GM21447 (cell line): ENCODE measurements at regions not wholly inside any gene's neighbourhood (a gene's known extent, or its start where the extent isn't known, plus 50 kb on each side); places are given as distances from the start of the nearest gene placed in this dataset.
"Not testable (repeated sequence)": the region's sequence is repeated elsewhere in the genome, so short reads cannot be mapped to it uniquely, and the experiment has no call there.

Source experiments
- ATAC-seq: cut with Tn5 transposase; IDR thresholded peaks from one replicate; pipeline ENCODE4 v1.9.1; 2021; ENCODE audit not compliant: unreplicated experiment

DNA sequence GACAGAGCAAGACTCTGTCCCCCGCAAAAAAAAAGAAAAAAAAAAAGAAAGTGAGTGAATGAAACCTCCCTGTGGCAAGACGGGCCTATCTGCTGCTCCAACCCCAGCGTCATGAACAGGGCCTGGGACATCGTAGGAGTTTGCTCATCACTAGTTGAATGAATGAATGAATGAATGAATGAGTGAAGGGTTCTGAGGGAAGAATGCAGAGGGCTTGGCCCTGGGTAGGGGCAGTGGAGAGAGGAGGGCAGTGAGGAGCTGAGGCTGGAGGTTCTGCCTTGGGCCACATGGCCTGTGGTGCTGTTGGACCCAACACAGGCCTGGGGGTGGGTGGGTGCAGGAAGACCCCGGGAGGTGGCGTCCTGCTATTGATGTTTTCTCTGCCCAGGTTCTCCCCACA lies 125.5 kb upstream of the CIBAR2 start:
- ATAC-seq = no peak

DNA sequence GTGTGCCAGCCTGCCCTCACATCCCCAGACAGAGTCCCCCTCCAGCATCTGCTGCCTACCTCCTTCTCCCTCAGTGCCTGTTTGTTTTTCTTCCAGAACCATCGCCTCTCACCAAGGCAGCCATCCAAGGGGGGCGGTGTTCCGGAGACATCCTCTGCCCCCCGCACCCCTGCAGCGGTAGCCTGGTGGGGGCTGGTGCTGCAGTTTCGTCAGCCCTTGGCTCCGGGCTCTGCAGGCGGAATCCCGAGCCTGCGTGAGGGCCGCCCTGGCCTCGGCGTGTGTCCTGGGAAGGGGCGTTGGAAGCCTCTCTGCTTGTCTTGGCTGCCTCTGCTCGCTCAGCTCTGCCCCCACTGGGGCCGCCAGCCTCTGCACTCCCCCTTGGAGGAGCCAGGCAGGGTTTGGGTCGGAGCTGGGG lies 126.0 kb upstream of the CIBAR2 start:
- no peak for ATAC-seq

DNA sequence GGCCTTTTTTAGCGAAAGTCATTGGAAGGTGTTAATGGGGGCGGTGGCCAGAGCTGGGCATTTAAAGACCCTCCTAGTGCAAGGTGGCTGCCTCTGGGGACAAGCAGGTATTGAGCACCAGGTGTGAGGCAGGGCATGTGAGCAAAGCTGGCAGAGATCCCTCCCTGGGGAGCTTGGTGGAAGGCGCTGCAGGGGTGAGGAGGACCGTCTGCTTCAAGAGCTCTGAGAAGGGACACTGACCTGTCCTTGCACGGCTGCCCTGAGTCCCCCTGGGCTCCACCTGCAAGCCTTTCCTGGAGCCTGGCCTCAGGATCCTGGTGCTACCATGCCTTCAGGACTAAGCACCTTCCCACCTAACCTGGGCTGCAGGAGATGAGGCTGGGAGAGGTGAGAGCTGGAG lies 127.0 kb upstream of the CIBAR2 start:
- no peak for ATAC-seq

DNA sequence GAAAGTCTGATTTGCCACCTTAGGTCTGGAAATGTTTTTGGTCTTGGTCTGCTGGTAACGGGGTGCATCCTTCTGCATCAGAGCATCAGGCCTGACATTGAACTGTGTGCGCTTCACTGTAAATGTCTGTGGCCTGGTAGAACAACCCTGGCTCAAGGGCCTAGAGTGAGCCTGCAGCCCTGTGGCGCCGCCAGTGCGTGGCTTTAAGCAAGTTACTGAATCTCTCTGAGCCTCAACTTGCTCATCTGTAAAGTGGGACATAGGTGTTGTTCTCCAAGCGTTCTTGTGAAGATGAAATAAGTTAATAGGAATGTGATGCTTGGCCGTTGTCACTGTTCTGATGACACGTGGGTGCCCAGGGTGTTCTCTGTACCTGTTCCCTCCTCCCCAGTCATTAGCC lies 127.6 kb upstream of the CIBAR2 start:
- no peak for ATAC-seq

DNA sequence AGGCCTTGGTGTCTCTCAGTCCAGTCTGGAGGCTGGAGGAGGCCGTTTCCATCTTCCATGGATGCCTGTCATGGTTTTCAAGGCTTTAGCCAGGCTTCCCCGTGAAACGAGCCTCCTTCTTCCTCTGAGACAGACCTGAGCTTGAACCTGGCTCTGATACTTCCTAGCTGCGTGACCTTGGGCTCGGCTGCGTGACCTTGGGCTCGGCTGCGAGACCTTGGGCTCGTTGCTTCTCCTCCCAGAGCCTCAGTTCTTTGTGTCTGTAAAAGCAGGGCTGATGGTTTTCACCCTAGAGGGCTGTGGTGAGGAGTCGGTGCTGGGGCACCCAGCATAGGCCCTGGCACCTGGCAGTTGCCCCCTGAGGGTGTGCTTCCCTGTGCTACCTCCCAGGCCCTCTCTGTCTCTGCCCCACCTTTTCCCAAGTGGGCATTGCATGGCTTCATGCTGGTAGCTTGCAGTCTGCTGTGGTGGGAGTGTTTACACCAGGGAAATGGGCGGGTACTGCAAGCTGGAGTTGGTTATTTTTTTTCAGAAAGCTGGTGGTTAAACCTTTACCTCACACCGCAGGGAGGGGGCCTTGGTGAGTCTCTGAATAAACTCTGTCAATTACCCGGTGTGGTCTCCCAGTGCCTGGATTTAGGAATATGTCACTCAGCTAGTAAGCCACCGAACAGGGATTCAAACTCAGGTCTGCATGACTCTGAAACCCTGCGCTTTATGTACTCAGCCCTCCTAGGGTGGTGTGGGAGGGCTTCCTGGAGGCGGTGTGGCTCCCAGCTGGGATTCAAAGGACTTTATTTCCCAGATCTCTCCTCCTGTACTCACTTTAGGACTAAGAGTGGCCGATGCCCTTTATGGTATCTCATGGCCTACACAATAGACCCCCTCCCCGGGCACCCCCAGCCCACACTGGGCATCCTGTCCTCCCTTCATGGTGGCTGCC lies 129.0 kb upstream of the CIBAR2 start:
- no peak for ATAC-seq

DNA sequence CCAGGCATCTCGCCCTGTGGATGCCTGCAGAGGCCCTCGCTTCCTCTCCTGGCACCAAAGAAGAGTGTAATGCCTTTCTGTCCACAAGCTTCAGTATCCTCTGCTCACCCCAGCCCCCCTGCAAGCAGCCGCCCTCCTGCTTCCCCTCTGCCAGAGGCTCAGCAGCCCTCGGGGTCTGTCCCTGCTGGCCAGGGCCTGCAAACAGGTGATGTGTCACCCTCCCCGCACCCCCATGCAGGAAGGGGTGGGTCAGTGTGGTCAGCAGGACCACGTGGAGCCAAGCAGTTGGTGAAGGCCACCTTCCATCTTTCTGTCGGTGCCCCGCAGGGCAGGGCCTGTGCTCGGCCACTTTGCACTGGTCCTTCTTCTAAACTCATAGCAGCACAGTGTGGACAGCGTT lies 129.9 kb upstream of the CIBAR2 start:
- no peak for ATAC-seq

DNA sequence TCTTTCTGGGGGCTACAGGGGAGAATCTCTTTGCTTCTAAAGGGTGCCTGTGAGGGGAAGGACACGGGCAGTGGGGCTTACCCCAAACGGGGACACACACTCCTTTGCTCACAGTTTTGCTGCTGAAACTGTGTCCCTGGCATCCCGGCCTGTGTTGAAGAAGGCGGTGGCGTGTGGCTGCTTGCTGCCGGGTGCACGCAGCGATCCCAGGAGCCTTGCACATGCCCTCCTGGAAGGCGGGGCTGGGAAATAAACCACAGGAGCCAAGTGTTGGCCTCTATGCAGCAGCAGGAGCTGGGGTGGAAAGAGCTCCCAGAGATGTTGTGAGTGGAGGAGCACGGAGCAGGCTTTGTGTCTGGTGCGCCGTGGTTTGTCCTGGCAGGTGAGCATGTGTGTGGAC lies 131.0 kb upstream of the CIBAR2 start:
- ATAC-seq = no peak

DNA sequence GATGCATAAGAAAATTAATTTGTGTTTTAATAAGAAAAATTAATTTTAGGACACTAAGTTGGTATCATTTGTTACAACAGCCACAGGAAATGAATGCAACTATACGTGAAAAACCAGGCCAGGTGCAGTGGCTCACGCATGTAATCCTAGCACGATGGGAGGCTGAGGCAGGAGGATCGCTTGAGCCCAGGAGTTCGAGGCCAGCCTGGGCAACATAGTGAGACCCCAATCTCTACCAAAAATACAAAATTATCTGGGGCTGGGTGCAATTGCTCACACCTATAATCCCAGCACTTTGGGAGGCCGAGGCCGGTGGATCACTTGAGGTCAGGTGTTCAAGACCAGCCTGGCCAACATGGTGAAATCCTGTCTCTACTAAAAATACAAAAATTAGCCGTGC lies 132.2 kb upstream of the CIBAR2 start:
- not testable (repeated sequence) for ATAC-seq

DNA sequence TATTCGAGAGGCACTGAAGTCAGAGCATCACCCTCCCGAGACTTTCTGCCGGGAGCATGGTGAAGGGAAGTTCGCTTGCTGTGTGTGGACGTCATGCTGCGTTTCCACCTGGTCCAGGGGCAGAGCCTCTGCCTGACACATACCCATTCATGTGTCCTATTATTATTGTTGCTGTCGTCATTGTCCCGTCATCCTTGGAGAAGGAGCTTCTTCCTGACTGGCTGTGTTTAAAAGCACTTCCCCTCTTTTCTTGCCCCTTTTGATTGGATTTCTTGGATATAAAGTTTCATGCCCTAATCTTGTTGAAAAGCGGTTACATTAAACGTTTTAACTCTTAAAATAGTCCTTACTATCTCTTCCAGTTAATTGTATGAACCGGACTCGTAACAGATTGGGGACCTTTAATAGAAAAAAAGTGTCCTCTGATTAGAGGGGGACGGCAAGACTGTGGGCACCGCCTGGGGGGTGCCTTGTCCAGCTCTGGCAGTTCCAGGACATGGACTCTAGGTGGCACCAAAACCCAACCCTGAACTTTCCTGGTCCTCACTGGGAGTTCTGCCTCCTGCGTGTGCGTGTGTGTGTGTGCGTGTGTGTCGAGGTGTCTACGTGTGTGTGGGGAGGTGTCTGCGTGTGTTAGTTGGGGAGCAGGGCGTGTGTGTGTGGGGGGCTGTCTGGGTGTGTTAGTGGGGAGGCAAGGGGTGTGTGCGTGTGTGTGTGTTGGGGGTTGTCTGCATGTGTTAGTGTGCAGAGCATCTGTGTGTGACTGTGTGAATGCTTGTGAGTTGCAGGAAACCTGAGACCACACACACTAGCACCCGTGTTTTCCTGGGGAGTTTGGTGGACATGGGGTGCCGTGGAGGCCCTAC lies 133.3 kb upstream of the CIBAR2 start:
- ATAC-seq = no peak

DNA sequence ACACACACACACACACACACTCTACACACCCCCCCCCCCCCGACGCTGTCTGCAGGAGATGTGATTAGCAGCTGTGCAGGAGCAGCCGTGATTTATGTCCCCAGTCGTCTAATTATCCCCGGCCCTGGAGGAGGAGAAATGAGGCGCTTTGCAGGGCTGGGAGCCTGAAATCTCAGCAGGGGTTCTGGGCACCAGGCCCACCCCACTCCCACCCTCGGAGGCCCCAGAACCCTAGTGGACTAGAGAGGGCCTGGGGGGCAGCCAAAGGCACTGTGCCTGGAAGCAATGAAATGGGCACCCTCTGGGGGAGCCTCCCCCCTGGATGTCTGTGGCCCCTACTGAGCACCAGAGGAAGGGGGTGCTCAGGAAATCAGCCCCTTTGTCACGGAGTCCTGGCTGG lies 134.2 kb upstream of the CIBAR2 start:
- no peak for ATAC-seq

DNA sequence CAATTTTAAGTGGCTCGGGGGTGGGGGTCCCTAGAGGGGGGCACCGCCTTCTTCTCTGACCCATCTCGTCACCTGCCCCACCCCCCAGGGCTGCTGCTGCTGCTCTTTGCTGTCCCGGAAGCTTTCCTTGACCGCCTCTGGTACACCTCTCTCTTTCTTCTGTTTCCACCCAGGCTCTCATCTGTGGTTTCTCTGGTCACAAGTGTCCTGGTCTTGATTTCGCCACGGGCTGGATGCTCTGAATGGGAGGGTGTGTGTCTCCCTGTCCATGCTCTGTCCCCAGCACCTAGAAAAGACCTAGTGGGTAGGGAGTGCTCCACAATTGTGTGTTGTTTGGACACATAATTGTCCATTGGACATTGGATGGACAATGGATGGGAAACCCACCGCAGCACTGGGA lies 134.7 kb upstream of the CIBAR2 start:
- ATAC-seq = no peak

DNA sequence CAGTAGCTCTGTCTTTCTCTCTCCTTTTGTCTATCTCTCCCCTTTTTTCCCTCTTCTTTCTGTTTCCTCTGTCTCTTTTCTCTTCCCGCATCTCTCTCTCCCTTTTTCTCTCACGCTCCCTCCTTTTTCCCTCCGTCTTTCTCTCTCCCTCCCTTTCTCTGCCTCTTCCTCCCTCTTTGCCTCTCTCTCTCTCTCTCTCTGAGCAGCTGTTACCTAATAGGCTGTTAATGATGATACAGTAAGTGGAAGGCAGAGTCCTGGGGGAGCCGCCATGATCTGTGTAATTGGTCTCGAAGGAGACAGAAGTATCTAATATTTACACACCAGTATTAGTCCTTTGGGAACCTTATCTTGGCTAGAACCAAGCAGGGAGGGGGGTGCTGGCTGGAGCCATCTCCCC lies 136.1 kb upstream of the CIBAR2 start:
- ATAC-seq = no peak

DNA sequence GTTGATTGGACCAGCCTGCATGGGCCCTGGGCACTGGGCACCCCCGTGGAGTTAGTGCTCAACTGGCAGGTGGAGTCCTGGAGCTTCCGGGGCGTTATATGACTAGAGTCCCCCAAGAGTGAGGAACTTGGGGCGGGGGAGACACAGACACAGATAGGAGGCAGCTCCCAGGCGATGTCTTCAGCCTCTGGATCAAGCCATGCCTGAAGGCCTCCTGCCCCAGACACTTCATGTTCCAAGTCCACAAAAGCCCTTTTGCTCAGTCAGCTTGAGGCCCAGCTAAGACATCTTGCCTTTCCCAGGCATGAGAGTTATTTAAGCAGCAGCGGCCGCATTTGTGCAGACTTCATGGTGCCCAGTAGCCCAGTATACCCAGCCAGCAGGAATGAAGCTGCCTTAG lies 136.6 kb upstream of the CIBAR2 start:
- ATAC-seq = no peak

DNA sequence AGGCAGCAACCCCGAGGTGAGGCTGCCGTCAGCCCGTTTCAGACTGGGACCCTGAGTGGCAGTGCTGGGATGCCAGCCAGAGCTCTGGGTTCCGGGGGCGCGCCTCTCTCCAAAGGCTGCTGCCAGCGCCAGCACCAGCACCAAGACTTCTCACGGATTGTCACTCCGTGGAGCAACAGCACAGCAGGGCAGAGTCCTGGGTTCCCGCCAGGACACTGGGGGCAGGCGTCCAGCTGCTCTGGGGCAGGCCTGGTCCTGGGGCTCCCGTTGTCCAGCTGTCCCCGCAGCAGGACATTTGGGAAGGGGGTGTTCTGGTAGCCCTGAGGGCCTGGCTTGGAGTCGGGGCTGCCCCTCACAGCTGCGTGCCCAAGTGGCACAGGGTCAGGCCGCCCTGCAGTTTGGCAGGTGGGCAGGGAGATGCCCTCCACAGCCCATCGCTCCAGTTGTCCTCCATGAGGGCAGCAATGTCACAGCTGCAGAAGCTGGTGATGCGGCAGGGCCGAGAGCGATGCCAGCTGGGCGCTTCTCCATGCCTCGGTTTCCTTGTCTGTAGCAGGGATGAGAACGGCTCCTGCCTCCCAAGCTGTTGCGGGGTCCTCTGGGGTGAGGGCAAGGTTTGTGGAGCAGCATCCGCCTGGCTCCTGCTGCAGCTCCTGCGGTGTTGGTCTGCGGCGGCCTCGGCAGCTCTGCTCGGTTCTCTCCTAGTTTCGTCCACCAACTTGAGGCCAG lies 137.3 kb upstream of the CIBAR2 start:
- ATAC-seq = no peak

DNA sequence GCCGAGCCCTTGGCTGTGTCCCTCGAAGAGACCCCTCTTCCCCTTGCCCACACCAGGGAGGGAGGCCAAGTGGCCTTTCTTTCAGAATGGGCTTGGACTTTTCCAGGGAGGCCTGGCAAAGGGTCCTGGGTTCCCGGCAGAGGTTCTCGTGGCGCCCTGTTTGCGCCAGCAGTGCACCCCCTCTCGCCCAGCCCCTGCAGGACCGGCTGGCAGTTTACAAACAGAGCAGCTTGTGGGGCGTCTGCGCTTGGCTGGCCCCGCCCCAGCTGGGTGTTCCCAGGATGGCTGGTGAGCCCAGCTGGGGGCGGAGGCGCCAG lies 137.8 kb upstream of the CIBAR2 start:
- no peak for ATAC-seq

DNA sequence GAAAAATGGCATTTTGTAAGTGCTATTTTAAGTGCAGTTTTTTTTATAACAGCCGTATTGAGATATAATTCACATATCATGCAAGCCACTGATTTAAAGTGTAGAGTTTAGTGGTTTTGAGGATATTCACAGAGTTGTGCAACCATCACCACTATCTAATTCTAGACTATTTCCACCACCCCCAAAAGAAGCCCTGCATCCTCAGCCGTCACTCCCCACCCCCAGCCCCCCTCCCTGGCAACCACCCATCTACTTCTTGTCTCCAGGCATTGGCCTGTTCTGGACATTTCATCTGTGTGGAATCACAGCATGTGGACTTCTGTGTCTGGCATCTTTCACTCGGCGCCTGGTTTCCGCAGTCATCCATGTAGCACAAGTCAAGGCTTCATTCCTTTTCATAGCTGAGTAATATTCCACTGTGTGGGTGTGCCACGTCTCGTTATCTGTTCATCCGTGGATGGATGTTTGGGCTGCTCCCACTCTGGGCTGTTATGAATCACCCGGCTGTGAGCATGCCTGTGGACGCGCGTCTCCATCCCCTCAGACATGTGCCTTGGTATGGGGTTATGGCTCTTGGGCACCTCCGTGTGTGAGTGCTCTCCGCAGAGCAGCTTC lies 138.4 kb upstream of the CIBAR2 start:
- ATAC-seq = no peak

DNA sequence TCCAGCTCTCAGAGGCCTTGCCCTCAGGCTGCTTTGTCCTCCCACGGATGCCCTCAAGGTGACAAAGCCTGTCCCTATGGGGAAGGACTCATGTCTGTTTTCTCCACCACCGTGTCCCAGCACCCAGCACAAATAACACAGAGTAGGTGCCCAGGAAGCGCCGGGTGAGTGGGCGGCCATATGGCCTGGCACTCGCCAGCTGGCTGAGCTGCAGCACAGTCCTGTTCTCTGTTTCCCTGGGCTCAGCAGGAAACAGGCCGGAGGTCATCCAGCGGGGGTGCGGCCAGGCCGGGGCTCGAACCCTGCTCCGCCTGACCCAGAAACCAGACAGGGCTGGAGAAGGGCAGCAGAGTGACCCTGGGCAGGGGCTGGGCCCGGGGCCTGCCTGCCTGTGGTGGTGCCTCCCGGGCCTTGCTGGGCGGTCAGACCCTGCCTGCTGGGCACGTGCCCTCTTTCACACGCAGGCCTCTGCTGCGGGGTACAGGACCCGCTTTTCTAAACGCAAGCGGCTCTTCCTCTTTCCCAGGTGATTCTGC lies 139.0 kb upstream of the CIBAR2 start:
- ATAC-seq = no peak

DNA sequence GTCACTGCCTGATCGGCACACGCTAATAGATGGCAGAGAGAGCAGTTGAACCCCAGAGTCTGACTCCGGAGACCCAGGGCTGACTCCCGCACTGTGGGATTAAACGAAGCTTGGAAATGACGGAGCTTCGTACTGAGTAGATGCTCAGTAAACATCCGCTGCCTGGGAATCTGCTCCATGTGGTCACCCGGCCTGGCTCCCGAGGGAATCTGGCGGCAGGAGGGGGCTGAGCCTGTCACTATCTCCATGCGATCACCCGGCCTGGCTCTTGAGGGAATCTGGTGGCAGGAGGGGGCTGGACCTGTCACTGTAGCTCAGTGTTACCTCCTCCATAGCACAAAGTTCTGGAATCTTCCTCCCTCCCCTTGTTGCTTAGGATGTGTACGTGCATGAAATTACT lies 139.7 kb upstream of the CIBAR2 start:
- no peak for ATAC-seq

DNA sequence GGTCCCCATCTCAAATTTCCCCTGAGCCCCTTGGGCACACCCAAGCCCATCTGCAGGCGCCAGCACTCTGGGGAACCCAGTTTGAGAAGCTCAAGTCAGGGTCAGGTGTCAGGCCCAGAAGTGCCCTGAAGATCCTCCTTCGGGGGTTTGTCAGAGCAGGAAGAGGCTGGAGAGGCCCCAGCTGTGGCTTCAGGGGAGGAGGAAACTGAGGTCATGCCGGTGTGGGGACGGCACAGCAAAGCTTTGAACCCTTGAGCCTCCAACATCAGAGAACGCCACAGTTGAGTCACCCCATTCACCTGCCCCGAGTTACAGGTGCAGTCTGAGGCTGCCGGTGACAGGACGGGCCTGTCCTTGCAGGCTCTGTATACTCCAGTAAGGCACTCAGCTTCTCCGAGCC lies 140.2 kb upstream of the CIBAR2 start:
- ATAC-seq = no peak

DNA sequence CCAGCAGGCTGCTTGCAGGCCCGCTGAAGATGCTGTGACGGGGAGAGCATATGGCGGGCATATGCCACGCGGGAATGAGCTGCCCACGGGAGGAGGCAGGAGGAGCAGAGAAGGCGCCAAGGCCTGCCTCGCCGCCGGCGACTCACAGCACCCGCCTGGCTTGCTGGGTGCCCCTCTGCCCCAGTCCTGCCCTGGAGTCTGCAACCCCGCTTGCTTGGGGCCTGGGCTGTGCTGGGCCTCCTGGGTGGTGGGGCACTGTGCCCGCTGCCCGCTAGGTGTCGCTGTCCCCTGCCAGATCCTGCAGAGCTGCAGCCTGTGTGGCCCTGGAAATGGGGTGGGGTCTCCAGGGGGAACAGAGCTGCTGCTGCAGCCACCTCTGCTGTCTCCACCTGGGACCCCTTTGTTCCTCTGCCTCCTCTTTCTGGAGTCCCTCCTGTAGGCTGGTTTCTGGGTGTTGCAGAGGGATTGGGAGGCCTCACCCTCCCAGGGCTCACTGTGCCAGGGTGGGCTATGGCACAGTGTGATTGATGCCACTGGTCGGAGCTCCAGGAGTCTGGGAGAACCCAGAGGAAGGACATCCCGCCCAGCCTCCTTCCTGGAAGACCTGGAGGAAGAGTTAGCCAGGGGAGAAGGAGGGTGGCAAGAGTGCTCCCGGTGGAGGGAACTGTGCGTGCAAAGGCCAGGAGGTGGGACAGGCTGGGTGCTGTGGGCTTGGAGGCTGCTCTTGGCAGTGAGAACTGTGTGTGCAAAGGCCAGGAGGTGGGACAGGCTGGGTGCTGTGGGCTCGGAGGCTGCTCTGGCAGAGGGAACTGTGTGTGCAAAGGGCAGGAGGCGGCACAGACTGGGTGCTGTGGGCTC lies 141.0 kb upstream of the CIBAR2 start:
- no peak for ATAC-seq
